ENCODE measurements at regions not wholly inside any gene's neighbourhood (a gene's known extent, or its start where the extent isn't known, plus 50 kb on each side); places are given as distances from the start of the nearest gene placed in this dataset.
"Not testable (repeated sequence)": the region's sequence is repeated elsewhere in the genome, so short reads cannot be mapped to it uniquely, and the experiment has no call there.

DNA sequence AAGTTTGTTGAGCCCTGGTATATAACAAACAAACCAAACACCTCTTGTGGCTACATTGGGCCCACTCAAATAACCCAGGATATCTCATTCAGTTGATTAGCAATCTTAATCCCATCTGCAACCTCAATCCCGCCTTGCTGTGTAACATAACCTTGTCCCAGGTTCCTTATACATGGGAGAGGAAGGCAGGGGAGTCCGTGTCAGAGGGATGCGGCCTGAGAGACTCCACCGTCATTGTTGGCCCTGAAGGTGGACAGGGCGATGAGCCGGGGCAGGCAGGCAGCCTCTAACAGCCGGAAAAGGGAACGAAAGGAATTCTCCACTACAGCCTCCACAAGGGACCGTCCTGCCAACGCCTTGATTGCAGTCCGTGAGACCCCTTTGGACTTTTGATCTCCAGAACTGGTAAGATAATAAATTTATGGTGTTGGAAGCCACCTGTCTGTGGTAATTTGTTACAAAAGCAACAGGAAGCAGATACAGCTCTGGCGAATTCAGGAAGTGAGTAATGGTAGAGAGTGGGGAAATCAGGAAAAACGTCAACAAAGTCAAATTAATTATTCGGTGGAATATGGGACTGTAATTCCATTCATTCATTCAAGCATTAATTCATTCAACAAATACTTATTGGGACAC lies 124.5 kb upstream of the SALL4 start:
- H3K36me3 ChIP-seq: no peaks in the 10 kb centered on the region
- no peak overlapping the region for H3K27ac ChIP-seq
- no peak for TF ChIP-seq POLR2A (IDR thresholded peaks at IDR 0.05)
- TF ChIP-seq, protein P1, sequence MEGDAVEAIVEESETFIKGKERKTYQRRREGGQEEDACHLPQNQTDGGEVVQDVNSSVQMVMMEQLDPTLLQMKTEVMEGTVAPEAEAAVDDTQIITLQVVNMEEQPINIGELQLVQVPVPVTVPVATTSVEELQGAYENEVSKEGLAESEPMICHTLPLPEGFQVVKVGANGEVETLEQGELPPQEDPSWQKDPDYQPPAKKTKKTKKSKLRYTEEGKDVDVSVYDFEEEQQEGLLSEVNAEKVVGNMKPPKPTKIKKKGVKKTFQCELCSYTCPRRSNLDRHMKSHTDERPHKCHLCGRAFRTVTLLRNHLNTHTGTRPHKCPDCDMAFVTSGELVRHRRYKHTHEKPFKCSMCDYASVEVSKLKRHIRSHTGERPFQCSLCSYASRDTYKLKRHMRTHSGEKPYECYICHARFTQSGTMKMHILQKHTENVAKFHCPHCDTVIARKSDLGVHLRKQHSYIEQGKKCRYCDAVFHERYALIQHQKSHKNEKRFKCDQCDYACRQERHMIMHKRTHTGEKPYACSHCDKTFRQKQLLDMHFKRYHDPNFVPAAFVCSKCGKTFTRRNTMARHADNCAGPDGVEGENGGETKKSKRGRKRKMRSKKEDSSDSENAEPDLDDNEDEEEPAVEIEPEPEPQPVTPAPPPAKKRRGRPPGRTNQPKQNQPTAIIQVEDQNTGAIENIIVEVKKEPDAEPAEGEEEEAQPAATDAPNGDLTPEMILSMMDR (IDR thresholded peaks at IDR 0.05): no peak
- TF ChIP-seq POLR2AphosphoS5 (IDR thresholded peaks at IDR 0.05; ENCODE audit: insufficient read depth in 1 of 2, low read depth in 1 of 2): no peak
- DNase-seq (ENCODE audit: extremely low spot score in 2 of 2): no peak
- H3K4me3 ChIP-seq: no peak overlapping the region
- H3K27me3 ChIP-seq: no peaks in the 10 kb centered on the region
- intact Hi-C loops (cut with DNase I): no loop called here
- no peaks in the 10 kb centered on the region for H3K9me3 ChIP-seq
- no peaks in the 10 kb centered on the region for H3K4me1 ChIP-seq

DNA sequence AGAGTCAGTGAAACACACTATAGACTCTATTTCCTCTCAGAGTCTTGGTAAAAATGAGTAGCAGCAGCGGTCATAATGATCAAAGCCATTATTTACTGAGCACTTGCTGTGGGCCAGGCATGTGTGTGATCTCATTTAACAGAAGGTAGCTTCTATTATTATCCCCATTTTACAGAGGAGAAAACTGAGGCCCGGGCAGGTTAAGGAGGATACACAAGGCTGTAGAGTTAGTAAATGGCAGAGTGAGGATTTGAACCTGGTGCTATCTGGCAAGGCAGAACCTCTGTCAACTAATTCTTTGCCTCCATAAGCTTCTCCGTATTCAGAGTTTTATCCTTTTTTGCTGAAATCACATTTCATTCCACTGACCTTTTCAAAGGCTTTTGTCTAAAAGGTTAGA lies 122.2 kb upstream of the SALL4 start:
- no peaks in the 10 kb centered on the region for H3K4me1 ChIP-seq
- intact Hi-C loops (cut with DNase I): no loop called here
- H3K36me3 ChIP-seq: no peaks in the 10 kb centered on the region
- TF ChIP-seq, protein P1 (IDR thresholded peaks at IDR 0.05): no peak
- TF ChIP-seq POLR2A (IDR thresholded peaks at IDR 0.05) (no peak), POLR2AphosphoS5 (IDR thresholded peaks at IDR 0.05; ENCODE audit: insufficient read depth in 1 of 2, low read depth in 1 of 2) (no peak)
- no peak overlapping the region for H3K4me3 ChIP-seq
- H3K9me3 ChIP-seq: no peaks in the 10 kb centered on the region
- H3K27ac ChIP-seq: no peak overlapping the region
- DNase-seq (ENCODE audit: extremely low spot score in 2 of 2): no peak
- no peaks in the 10 kb centered on the region for H3K27me3 ChIP-seq

DNA sequence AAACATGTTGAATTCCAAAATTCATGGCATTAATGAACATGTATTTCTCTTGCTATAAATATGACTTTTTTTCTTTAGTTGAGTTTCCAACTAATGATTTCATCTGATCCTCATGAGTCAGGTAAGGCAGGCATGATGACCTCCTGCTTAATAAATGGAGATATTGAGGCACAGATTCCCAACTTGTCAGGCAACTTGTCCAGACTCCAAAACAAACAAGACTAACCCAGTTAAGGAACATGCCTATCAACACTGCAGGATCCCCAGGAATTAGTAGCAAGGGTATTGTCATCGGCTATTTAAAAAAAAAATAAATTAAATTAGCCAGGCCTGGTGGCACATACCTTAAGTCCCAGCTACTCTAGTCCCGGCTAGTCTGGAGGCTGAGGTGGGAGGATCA lies 121.3 kb upstream of the SALL4 start:
- H3K27me3 ChIP-seq: no peaks in the 10 kb centered on the region
- no peaks in the 10 kb centered on the region for H3K9me3 ChIP-seq
- H3K27ac ChIP-seq: no peak overlapping the region
- no peak overlapping the region for H3K4me3 ChIP-seq
- H3K4me1 ChIP-seq: no peaks in the 10 kb centered on the region
- intact Hi-C loops (cut with DNase I): no loop called here
- TF ChIP-seq POLR2AphosphoS5 (IDR thresholded peaks at IDR 0.05; ENCODE audit: insufficient read depth in 1 of 2, low read depth in 1 of 2): no peak
- TF ChIP-seq POLR2A (IDR thresholded peaks at IDR 0.05): no peak
- TF ChIP-seq, protein P1 (IDR thresholded peaks at IDR 0.05): no peak
- H3K36me3 ChIP-seq: no peaks in the 10 kb centered on the region
- DNase-seq (ENCODE audit: extremely low spot score in 2 of 2): no peak

DNA sequence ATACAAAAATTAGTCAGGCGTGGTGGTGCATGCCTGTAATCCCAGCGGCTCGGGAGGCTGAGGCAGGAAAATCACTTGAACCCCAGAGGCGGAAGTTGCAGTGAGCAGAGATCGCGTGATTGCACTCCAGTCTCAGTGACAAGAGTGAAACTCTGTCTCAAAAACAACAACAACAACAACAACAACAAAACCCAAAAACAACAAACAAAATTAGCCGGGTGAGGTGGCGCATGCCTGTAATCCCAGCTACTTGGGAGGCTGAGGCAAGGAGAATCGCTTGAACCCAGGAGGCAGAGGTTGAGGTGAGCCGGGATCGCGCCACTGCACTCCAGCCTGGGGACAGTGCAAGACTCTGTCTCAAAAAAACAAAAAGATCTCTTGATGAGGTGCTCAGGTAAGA lies 120.5 kb upstream of the SALL4 start:
- H3K27ac ChIP-seq; intact Hi-C loops (cut with DNase I); DNase-seq (ENCODE audit: extremely low spot score in 2 of 2); H3K36me3 ChIP-seq; H3K27me3 ChIP-seq; H3K9me3 ChIP-seq; H3K4me3 ChIP-seq; H3K4me1 ChIP-seq: not testable (repeated sequence)

DNA sequence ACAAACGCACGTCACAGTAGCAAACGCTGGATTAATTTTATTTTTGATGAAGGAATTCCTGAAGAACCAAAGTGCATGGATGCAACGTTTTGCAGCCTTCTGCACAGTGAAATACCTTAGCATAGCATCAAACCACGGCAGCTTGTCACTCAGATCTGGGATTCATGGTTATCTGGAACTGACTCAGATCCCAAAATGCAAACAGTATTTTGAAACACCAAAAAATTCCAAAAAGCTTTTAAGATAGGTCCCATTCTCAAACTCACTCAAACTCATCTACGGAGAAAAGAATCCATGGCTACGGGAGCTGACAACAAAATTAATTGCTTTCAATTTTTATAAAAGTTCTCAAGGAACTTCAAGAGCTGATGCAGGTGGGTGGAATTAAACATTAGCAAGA lies 116.2 kb upstream of the SALL4 start:
- TF ChIP-seq, protein P1 (IDR thresholded peaks at IDR 0.05): no peak
- TF ChIP-seq POLR2AphosphoS5 (IDR thresholded peaks at IDR 0.05; ENCODE audit: insufficient read depth in 1 of 2, low read depth in 1 of 2) (no peak), POLR2A (IDR thresholded peaks at IDR 0.05) (no peak)
- intact Hi-C loops (cut with DNase I): no loop called here
- Histone ChIP-seq H3K27me3 (no peaks in the 10 kb centered on the region), H3K27ac (no peak overlapping the region), H3K4me3 (no peak overlapping the region), H3K9me3 (no peaks in the 10 kb centered on the region), H3K4me1 (no peaks in the 10 kb centered on the region), H3K36me3 (no peaks in the 10 kb centered on the region)
- no peak for DNase-seq (ENCODE audit: extremely low spot score in 2 of 2)
